Retina (tissue), 1 donor: ENCODE measurements at regions not wholly inside any gene's neighbourhood (a gene's known extent, or its start where the extent isn't known, plus 50 kb on each side); places are given as distances from the start of the nearest gene placed in this dataset.
"Not testable (repeated sequence)": the region's sequence is repeated elsewhere in the genome, so short reads cannot be mapped to it uniquely, and the experiment has no call there.

Source experiments
- DNase-seq: peaks from one replicate; pipeline ENCODE4 v3.0.0-alpha.2; 2016

- no peak for DNase-seq
Observed at GRCh38 chr1:38658883-38659282, 200.7 kb downstream of the RRAGC start.

GRCh38 chr1:38657873-38658272, 201.7 kb downstream of the RRAGC start:
- no peak for DNase-seq

DNA sequence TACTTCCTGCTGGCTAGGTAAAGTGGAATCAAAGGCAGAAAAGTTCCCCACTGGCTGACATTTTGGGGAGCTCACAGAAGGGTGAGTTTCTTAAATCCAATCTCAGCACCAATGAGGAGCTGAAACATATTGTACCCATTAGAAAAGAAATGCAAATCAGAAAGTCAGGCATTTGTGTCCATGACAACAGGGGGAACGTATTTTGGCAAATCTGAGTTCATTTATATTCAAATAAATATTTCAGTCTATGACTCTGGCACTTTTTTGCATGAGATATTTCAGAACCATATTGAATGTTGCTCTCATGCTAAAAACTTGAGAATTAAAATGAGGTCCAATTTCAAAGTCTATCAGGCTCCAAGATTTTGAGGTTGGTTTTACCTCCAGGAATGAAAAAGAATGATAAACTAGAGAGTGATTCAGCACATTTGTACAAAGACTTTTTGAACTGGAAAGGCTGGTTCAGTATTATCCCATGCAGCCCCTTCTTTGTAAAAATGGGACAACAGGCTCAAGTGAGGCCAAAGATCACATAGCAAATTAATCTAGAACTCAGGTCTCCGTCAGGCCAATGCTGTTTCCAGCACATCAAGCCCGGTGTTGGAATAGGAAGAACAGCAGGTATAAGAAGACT, 202.2 kb downstream of the RRAGC start:
- no peak for DNase-seq

DNA sequence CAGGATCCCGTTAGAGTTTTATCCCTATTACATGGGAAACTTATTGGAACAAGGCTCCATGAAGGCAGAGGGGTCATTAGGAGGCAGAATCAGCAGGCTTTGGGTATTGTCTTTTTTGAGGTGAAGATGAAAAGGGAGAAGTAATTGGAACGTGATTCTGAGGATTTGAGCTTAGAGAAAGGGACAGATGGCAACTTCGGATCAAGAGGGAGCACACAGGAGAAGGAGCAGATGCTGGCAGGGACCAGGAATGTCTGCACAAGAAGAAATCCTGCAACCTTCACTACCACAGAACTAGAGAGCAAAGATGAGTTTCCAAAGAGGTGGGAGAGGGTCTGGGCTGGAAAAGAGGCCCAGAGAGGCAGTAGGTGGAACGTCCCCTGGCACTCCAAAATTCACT, 202.8 kb downstream of the RRAGC start:
- peak; percentile 21 for DNase-seq

DNA sequence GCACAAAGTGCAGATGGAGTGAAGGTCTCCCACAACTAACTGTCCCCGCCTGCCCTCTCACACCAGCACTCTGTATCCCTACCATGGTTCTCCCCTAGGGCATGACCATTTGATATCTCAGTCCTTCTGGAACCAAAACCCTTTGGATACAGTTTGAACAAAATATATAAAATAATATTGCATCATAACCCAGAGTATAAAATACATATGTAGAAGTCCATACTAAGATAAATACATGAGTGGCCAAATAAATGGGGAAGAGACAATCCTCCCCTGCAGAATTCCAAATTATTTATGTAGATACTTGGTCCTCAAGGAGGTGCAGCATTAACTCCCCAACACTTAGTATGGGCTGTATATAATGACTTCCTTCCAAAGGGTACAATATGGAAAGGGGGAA, 207.4 kb downstream of the RRAGC start:
- no peak for DNase-seq

DNA sequence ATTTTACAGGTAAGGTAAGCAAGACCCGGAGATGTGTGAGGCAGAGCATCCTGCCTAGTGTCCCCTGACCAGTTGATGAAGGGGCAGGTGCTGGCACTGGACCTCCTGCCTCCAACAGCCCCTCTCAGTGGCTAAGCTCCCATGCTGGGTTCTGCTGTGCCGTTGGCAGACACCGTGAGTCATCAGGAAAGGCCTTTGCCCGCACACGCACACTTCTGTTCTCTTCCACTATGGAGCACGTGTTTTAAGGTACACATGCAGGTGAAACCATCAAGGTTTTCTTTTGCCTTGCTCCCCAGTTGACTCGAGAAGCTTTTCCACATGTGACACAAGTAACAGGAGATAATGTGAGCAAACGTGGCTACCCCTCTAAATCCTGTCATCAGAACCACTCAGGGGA, 207.9 kb downstream of the RRAGC start:
- no peak for DNase-seq

DNA sequence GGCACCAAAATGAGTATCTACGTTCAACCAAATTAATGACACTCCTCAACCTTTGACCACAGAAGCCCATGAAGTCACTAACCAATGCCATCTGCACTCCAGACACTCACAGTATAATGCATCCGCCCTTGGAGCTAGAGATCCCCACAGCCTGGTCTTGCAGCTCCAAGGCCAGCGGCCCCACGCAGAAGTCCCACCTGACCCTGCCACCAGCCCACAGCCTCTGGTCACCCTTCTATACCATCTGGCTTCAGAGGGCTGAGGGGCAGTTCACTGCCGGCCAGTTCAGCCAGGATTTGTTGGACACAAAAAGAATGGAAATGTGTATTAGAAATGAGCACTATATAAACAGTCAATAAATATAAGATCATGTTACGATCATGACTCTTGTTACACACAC, 211.2 kb downstream of the RRAGC start:
- no peak for DNase-seq

DNA sequence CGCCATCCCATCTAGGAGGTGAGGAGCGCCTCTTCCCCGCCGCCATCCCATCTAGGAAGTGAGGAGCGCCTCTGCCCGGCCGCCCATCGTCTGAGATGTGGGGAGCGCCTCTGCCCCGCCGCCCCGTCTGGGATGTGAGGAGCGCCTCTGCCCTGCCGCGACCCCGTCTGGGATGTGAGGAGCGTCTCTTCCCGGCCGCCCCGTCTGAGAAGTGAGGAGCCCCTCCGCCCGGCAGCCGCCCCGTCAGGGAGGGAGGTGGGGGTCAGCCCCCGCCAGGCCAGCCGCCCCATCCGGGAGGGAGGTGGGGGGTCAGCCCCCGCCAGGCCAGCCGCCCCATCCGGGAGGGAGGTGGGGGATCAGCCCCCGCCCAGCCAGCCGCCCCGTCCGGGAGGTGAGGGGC, 212.2 kb downstream of the RRAGC start:
- DNase-seq = not testable (repeated sequence)

- no peak for DNase-seq
Observed at GRCh38 chr1:38644092-38644491, 215.5 kb downstream of the RRAGC start.

- no peak for DNase-seq
Observed at GRCh38 chr1:38641661-38642060, 217.9 kb downstream of the RRAGC start.

DNA sequence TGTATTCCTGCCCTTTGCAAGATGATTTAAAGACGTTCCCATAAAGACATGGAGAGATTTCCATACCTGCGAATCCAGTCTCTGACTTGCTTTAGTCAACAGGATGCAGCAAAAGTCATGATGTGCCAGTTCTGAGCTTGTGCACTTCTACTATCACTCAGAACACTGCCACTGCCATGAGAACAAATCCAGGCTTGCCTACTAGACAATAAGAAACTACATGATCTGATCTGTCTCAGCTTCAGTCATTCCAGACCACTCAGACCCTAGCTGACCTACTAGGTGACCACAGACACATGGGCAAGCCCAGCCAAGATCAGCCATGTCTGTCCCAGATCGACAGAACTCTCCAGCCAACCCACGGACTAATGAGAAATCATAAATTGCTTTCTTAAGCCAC, 219.2 kb downstream of the RRAGC start:
- DNase-seq = no peak

DNA sequence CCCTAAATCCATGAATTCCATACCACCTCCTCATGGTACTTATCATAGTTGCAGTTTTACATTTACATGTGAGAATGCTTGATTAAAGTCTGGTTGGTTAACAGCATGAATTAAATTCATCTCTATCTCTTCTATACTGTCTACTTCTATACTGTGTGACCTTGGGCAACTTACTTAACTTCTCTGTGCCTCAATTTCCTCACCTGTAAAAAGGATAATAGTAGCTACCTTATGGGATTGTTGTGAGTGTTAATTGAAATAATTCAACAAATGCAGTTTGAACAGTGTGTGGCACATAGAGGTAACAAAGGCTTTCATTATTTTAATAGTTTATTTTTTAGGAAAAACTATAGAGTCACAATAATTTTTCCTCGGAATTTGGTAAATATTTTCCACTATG, 231.3 kb downstream of the RRAGC start:
- no peak for DNase-seq

GRCh38 chr1:38625939-38626338, 233.6 kb downstream of the RRAGC start:
- no peak for DNase-seq

GRCh38 chr1:38624336-38625039, 235.1 kb downstream of the RRAGC start:
- no peak for DNase-seq

DNA sequence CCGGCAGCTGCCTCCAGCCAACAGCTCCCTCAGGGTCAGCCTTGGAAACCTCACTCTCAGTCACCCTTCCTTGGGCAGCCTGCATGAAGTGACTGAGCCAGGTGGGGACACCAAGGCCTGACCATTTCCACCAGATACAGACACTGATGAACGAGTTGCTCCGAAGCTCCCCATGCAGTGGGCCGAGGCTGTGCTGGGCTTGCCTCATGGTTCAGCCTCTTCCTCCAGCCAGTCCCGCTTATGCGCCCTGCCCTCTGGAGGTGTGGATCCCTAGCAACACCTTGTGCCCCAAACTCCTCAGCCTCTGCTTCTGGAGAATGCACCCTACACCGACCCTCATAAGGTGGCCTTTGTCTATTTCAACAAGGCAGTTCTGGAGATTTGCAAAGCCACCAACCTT, 236.0 kb downstream of the RRAGC start:
- no peak for DNase-seq

DNA sequence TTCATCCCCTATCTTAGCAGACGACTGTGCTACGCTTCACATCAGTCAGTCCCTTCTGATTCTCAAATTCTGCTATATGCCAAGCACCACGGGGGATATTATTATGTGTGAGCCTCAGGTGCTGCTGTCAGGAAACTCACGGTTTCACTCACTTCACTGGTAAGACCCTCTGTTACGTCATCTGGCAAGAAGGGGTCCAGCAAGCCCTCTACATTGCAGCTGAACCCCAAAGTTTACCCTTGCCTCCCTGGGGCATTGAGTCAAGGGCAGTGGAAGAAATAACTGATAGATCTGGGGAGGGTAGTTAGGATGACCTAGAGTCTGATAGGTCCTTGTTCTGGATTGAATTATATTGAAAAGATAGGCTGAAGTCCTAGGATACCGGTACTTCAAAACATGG, 237.4 kb downstream of the RRAGC start:
- DNase-seq = no peak

DNA sequence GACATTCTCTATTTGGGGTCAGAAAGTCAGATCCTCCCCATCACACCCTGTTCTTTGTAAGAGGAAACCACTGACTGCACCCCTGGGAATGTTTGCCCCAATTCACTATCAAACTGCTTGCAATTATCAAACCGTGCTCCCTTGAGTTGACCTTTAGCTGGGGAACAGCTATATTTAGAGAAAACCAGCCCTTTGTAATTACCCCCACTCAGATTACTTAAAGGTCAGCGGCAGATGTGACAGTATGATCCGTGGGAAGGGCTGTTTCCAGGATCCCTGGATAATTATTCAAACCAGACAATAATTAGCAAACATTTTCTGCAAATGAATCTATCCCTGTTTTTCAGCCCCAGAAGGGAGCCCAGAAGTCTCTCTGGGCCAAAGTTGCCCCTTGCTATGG, 242.7 kb downstream of the RRAGC start:
- no peak for DNase-seq

DNA sequence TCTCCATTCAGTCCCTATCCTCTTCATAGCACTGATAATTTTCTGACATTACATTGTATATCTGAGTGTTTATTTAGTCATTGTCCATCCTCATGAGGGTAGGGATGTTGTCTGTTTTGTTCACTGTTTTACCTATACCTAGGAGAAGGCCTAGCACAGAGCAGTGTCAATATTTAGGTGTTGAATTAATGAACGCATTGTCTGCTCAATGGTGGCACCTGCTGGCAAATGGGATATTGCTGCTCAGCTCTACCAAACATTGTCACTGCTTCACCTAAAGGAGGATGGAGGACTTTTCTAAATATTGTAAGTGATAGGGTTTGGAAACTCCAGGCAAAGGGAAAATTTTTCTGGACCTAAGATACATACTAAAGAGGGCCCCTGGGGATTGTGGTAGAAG, 243.9 kb downstream of the RRAGC start:
- DNase-seq = no peak

DNA sequence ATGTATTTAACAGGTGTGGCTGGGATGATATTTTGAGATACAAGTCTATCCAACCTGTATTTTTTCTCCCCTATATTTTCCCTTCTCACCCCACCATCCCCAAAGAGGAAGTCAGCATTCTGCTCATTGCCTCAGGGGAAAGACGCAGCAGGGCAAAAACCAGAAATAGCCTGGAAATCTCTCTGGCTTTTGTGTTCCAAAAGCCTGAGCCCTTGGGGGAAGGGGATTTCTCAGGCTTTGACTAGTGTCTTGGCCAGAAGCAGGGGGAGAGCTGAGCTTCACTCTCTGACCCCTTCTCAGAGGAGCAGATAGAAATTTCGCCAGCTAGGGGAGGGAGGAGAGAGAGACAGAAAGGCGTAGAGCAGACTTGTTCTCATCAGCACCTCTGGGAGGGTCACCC, 244.7 kb downstream of the RRAGC start:
- DNase-seq = peak; percentile 54

DNA sequence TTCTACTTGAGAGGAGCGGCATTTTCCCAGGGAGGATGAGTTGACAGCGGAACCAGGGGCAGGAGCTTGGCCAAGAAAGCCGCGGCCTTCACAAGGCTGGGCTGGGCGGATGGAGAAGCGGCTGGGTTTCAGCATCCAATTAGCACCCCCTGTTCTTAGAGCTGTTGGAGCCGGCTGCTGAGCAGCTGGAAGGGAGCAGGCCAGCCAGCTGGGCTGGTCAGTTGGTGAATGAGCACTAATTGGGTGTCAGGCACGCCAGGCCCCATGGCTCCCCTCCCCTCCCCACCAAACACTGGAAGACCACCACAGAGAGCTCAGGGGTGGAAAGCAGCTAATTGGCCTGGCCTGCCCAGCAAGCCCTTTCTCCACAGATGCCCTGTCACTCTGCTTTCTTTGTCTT, 245.6 kb downstream of the RRAGC start:
- peak; percentile 92 for DNase-seq

- DNase-seq = no peak
Observed at GRCh38 chr1:38612951-38613350, 246.6 kb downstream of the RRAGC start.

GRCh38 chr1:38611664-38612211, 247.8 kb downstream of the RRAGC start:
- DNase-seq = no peak

GRCh38 chr1:38609166-38610025, 250.2 kb downstream of the RRAGC start:
- no peak for DNase-seq
